HK-2 (cell line): ENCODE measurements at regions not wholly inside any gene's neighbourhood (a gene's known extent, or its start where the extent isn't known, plus 50 kb on each side); places are given as distances from the start of the nearest gene placed in this dataset.
"Not testable (repeated sequence)": the region's sequence is repeated elsewhere in the genome, so short reads cannot be mapped to it uniquely, and the experiment has no call there.

ENCODE experiments used
- DNase-seq: peaks from one replicate; pipeline ENCODE4 v3.0.0-alpha.2; 2018; ENCODE audit not compliant: unreplicated experiment

DNA sequence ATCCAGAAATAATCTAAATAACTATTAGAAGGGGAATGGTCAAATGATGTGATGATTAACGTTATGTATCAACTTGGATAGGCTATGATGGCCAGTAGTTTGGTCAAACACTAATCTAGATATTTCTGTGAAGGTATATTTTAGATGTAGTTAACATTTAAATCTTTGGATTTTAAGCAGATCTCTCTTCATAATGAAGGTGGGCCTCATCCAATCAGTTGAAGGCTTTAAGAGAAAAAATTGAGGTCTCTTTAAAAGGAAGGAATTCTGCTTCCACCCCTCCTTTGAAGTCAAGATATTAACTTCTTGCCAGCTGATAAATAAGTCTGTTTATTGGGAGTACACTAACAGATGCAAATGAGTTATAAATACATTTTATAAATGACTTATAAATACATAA is 760.0 kb upstream of the SLC35B3 start:
- DNase-seq, result no peak

DNA sequence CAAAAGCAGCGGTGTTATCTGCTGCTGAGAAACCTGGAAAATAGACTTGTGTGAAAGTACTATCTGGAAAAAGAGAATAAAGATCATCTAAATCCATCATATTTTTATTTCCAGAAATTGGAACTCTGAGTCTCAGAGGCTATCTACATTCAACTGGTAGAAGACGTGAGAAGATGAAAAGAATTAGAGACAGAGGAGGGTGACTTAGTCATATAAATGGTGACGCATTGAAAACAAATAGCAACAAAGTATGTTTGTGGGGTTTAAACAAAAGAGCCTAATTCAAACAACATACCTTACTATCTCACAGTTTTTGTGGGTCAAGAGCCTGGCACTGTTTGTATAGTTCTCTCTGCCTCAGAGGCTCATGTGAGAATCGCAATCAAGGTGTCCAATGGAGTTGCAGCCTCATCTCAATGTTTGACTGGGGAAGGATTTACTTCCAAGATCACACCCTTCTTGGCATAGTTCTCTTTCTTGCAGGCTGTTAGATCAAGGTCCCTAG is 757.1 kb upstream of the SLC35B3 start:
- DNase-seq, result no peak

DNA sequence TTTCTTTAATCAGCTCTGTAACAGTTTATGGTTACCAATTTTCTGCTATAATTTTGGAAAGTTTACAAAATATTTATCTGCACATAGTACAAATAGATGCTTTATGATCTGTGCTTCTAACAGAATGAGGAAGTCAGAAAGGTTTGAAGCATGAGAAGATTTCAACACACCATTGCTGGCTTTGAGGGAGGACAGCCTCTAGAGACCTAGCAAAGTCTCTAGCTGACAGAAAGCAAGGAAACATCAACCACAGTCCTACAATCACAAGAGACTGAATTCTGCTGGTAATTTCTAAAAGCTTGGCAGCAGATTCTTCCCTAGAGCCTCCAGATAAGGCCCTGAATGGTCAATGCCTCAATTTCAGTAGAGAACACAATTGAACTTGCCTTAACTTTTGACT is 750.8 kb upstream of the SLC35B3 start:
- DNase-seq, result no peak

DNA sequence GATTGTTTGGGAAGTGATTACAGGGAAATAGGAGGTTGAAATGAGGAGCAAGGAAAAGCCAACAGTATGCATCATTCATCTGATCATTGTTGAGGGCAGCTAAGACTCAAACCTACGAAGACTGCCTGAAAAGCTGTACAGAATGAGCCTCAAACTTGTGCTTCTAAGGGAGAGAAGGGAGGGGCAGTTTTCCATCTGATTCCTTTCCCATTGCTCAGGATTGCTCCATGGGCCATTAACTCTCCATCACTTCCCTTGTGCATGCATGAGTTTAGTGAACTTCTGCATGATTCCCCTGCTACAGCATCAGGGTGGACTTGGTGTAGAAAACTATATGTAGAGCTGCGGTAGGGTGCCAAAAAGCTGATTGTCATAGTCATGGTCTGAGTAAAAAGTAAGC is 742.7 kb upstream of the SLC35B3 start:
- DNase-seq, result no peak

GRCh38 chr6:9173229-9173628 is 737.9 kb upstream of the SLC35B3 start:
- DNase-seq, result no peak

GRCh38 chr6:9172096-9172495 is 736.8 kb upstream of the SLC35B3 start:
- no peak for DNase-seq

DNA sequence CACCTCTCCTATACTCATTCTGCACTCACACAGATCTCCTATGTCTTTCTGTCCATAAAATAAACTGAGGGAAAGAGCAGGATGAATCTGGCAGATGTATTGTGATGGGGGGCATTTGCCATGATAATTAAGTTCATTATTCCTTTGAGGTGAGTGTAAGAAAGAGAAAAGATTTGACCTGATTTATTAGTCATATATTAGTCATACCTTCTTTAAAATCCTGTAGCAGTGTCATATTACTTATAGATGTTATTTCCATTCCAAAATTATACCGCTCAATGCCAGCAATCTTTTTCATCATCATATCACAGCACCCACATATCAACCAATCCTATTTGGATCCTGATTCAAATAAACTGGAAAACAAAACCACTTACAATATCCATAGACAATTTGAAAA is 733.3 kb upstream of the SLC35B3 start:
- DNase-seq, result no peak

GRCh38 chr6:9161731-9162130 is 726.4 kb upstream of the SLC35B3 start:
- no peak for DNase-seq

DNA sequence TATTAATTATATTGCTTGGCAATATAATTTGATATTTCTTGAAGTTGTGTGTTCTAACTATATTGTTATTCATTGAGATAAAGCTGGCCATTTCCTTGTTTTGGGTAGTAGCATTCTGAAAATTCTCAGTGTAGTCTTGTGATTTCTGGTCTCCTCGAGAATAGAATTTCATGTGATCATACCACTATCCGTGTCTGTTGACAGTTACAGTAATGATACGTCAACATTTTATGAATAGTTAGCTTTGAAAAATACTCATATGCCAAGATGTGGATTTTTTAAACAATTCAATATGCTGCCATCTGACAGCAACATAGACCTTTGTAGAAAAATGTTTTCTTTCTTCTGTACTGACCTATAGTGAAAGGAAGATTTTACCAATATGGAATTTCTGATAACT is 723.7 kb upstream of the SLC35B3 start:
- DNase-seq, result no peak

GRCh38 chr6:9155836-9156235 is 720.5 kb upstream of the SLC35B3 start:
- DNase-seq, result no peak

GRCh38 chr6:9143140-9143539 is 707.8 kb upstream of the SLC35B3 start:
- DNase-seq, result no peak

- DNase-seq, result no peak
Observed at GRCh38 chr6:9140951-9141460, 705.7 kb upstream of the SLC35B3 start.

GRCh38 chr6:9140172-9140571 is 704.8 kb upstream of the SLC35B3 start:
- no peak for DNase-seq

- DNase-seq, result no peak
Observed at GRCh38 chr6:9139746-9140145, 704.4 kb upstream of the SLC35B3 start.

GRCh38 chr6:9138936-9139335 is 703.6 kb upstream of the SLC35B3 start:
- no peak for DNase-seq

DNA sequence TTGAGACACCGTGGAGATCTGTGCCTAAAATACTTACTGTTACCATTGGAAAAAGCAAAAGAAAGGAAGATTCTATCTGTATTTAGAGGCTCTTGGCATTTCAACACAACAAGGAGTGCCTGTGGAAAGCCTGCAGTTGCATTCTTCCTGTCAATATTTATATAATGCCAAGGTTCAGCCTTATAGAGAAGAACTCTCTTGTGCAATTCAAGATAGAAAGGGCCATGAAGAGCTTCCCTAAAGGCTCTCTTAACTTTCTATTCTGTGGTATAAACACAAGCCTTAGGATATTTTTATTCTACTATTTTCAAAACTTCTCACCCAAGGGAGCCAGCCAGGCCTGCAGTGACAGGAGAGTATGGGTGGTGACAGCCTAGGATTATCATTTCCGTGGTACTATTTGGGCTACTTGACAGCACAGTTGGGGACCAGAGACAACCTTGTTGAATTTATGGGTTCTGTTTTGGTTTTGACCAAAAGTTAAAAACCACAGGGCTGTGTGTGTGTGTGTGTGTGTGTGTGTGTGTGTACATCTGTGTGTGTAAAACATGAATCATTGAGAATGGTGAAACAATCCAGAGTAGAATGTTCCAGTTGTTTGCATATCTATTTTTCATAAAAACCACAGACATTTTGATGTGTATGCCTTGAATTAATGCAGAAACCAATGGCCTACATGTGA is 700.9 kb upstream of the SLC35B3 start:
- DNase-seq, result no peak

GRCh38 chr6:9131616-9132015 is 696.3 kb upstream of the SLC35B3 start:
- DNase-seq, result no peak

DNA sequence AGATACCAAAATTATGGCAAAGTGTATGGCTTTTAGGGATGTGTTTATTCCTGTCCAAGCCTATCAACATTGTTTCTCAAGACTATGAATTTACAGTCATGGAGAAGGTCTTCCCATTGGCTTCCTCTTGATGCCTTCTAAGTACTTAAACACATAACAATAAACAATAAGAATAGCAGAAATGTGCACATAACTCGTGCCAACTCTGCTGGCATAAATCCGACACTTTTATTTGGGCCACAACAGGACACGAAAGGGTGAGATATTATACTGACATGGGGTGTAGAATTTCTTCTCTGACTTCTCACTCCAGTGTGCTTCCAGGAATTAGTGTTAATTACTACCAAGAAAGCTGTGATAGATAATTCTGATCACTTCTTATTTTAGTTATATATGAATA is 695.9 kb upstream of the SLC35B3 start:
- no peak for DNase-seq

- no peak for DNase-seq
Observed at GRCh38 chr6:9128970-9129369, 693.6 kb upstream of the SLC35B3 start.

DNA sequence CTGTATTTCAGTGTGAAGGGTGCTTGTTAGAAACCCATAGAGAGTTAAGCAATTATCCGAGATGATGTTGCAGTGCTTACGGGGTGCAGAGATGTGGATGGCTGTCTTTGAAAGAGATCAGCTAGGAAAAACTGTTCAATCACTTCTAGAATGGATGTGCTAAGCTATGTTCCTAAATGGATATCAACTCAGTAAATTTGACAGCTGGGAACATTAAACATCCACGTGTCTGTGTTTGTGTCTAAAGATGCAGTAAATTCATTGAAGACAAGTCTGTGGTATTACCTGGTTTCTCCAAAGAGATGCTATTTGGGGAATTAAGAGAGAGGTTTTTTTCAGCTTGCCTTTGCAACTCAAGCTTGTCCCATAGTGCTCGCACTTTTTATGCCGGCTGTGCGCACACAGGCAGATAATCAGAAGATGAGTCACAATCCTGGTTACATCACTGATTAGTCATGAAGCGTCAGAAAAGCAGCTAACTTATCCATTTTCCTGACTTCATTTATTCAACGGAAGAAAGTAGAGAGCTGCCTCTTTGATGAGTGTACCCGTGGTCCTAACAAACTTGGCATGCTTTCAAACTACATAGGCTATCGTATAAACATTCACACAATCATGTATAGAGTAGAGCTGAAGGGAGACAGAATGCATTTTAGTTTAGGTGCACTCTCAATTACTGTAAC is 691.7 kb upstream of the SLC35B3 start:
- no peak for DNase-seq

DNA sequence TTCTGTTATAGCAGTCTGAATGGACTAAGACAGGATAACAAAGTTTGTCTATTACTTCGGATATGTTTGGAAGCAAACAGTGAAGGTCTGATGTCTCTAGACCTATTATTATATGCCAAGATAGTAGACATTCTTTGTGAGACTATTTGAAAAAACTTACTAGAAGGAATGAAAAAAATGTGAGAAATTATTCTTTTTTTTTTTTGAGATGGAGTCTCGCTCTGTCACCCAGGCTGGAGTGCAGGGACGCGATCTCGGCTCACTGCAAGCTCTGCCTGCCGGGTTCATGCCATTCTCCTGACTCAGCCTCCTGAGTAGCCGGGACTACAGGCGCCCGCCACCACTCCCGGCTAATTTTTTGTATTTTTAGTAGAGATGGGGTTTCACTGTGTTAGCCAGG is 690.7 kb upstream of the SLC35B3 start:
- not testable (repeated sequence) for DNase-seq

GRCh38 chr6:9121549-9121948 is 686.2 kb upstream of the SLC35B3 start:
- DNase-seq, result no peak

DNA sequence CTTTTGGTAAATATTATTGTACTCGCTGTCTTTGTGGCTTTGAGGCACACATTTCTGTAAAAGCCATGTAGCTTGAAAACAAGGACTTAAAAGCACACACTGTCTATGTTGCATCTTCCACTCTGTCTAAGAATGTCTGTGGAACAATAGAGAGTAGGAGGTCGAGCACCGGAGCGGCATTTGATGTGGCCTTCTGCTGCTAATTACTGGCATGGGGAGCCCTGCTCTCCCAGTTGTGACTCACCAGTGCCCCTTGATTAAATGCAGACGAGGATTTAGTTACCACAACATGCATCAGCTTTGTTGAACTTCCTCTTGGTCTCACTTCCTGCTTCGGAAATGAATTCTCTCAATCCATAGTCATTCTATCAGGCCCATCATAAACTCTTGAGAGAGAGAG is 680.7 kb upstream of the SLC35B3 start:
- no peak for DNase-seq
